ENCODE measurements at regions not wholly inside any gene's neighbourhood (a gene's known extent, or its start where the extent isn't known, plus 50 kb on each side); places are given as distances from the start of the nearest gene placed in this dataset.

DNA sequence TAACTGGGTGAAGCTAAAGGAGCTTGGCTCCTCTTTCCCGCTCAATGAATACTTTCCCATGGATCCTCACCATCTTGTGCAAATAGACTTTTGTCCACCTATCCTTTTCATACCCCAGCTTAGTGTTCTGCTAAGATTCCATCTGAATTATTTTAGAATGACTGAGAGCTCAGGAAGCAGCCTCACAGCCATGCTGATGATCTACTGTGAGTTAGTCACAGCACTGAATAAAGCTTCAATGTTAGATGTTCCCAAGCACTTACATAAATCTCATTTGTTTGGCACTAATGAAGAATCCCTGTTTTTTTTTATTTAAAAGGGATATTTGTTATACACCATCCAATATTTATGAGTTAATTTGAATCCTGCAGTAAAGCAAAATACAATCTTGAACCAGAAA lies 317.6 kb upstream of the TRPC7 start:
- no peak for DNase-seq

DNA sequence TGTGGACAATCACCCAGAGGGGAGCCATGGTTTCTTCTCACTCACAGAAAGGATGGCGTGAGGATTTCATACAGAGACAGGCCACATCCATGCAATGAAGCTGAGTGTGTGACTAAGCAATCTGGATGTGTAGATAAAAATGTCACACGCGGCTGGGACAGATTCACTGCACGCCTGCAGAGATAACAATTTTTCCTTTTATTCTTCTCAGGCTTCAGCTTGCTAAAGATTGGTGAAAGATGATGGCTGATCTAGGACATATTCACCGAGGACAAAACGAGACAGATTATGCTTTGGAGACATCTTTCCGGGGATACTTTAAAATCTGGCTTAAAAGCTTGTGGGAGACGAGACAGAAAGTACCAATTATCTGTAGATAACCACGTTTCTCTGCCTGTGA lies 313.9 kb upstream of the TRPC7 start:
- no peak for DNase-seq

DNA sequence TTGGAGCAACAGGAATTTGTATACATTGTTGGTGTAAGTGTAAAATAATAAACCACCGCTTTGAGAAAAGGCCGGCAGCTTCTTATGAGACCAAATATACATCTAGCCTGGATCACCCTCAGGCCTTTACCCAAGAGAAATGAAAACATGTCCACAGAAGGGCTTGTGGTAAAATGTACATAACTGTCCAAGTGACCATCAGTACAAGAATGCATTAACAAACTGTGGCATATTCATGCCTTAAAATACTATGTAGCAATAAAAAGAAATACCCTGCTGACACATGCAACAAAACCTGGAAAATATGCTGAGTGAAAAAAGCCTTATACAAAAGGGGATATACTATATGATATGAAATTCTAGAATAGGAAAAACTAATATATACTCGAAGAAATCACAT lies 311.9 kb upstream of the TRPC7 start:
- no peak for DNase-seq

DNA sequence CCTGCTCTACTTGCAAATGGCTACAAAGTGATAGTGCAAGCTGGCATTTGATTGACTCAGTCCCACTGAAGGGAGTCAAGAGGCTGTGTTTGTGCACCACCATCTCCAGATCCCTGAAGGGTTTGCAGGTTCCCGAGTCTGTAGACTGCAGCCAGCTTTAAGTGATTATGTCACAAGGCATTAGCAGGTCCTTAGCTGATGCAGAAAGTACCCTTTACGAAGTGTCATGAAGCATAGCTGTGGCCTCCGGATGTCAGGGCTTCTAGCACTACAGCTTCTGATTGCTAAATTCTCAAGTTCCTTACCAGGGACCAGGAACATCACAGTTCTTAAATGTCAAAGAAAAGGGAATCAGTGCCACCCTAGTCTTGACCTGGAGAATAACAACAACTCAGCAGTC lies 311.3 kb upstream of the TRPC7 start:
- DNase-seq, result no peak

DNA sequence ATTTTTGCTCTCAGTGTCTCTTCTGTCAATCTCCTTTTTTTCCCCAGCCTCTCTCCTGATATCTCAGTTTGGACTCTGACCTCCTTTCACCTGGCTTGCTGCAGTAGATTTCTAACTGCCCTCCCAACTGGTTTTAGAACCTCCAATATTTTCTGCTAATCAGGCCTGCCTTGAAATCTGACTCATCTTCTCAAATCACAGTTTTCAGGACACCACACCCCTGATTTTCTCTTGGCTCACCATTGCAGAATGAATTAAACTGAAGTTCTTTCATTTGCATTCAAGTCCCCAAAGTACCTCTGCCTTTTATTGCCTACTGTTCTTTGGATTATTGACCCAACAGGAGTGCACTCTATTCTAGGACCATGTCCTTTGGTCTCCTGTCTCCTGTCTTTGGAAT lies 310.4 kb upstream of the TRPC7 start:
- DNase-seq, result no peak

DNA sequence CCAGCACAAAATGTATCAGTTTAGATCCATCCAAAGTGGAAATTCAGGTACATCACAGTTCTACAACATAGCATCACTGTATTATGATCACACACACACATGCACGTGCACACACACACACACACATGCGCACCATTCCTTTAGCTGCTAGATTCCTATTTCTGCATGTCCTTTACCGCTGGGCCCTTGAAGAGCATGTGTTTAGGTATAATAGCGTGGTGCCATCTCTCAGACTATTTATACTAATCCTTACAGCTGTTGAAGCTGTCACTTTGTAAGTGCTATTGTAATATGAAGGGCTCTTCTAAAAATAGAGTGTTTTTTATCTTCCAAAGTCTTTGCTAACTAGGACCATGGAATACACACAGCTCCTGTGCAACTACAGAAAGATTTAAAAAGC lies 308.8 kb upstream of the TRPC7 start:
- DNase-seq, result no peak

DNA sequence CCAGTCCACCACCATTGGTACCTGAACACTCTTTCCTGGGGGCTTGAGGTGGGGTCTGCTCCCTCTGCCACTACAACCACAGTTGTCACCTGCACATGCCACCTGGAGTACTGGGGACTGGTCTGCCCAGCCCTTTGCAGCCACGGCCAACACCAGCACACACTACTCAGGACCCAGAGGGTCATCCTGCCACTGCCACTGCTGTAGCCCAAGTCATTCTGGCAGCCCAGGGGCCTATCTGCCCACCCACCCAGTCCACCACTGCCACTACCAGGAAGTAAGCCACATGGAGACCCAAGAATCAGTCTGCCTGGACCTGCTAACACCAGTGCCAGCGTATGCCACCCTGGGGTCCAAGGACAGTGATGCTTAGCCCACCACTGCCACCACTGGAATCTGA lies 302.4 kb upstream of the TRPC7 start:
- no peak for DNase-seq

DNA sequence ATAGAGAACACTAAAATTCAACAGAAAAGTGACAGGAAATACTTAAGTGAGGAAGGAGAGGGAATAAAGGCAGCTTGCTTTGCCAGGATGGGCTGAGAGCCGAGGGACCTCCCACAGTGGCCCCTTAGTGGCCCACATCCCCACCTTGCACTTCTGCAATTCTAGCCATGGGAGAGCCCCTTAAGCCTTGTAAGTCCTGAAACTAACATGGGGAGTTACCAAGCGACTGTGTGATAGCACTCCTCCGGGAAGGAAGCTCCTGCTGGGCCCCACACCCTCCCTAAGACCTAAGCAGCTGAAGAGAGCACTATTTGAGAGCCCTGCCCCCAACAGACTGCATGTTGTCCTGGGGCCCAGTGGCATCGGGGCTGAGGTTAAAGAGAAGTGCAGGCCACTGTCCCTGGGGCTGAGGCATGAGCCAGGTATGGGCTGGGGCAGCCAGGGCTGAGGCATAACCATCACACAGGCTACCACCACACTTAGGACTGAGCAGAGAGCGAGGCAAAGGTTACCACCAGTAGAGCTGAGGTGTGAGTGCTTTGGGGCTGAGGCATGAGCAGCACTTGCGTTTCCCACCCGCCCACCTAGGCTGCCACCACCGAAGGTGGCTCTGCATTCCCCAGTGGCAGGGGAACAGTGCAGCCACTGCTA lies 301.8 kb upstream of the TRPC7 start:
- no peak for DNase-seq

DNA sequence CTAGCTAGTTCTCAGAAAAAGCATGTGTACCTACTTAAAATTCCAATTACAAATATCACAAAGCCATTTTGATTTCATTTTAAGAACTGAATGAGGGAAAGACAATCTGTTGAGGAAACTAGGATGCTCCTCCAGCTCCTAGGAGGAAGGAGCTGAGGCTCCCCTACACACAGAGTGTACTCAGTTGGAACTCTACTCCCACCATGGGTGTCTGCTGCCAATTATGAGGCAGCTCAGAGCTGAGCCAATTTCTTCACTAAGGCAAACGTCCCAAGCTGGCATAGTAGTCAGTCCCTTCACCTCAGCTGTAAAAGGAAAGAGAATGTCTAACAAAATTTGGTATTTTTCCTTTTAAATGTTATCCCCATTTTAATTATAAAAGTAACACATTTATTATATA lies 300.0 kb upstream of the TRPC7 start:
- no peak for DNase-seq

DNA sequence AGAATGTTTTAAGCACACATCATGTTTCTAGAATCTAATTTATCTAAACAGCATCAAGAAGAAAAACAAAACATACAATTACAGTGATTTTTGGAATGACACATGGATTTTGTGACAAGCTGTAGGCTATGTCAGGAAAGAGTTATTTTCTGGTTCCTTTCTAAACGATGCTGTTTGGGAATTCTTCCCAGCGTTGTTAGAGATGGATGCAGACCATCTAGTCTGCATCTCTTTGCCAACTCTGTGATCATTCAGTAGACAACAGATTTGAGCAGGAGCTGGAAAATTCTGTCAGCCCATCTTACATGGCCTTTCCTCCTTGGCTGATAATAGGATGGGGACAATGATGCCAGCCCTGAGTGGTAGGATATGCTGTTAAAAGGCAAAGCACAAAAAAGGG lies 295.7 kb upstream of the TRPC7 start:
- DNase-seq, result no peak

DNA sequence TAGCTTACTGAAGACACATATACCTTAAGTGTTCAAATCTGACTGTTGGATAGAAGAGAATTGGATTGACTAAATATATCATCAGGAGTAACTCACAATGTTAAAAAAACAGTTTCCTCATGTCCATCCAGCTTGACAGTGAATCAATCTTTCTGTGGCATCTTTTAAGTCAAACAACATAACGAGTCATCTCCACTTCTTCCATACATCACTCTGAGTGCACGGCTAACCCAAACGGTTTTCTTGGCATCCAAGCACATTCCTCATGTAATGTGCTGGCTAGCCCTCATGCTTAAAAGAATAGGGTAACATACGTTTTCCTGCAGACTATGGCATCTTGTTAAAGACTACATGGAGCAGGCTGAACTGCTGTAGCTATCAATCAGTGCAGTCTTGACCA lies 291.5 kb upstream of the TRPC7 start:
- DNase-seq, result no peak

DNA sequence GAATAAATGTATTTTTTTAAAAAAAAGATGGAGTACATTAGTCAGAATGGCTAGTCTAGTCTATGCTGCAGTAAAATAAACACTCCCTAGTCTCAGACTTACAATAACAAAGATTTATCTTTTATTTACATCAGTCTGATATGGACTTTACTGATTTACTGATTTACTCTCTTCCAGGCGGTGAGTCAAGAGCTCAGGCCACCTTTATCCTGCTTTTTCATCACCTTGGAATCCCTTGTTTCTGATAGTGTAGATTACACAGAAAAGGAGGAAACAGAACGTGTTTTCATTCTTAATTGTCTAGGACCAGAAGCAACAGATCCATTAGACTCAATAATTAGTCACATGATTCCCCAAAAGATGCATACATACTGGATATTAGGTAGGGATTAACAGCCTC lies 290.1 kb upstream of the TRPC7 start:
- DNase-seq, result no peak

DNA sequence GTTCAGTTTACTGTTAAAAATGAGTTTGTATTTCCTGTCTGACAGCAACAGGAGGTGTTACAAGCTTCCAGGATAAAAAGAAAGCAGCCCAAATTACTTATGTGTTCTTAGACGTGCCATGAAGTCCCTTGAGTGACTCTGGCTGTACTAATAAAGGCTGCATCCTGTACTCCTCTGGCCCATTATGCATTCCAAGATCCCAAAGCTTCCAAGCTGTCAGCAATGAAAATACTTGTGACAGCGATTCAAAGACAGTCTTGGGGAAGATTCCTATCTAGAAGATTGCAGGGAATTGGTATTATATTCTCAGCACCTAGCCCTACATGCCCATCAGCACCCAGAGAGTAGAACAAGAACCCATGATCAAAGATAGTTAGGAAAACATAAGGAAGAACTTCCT lies 281.6 kb upstream of the TRPC7 start:
- DNase-seq, result no peak

DNA sequence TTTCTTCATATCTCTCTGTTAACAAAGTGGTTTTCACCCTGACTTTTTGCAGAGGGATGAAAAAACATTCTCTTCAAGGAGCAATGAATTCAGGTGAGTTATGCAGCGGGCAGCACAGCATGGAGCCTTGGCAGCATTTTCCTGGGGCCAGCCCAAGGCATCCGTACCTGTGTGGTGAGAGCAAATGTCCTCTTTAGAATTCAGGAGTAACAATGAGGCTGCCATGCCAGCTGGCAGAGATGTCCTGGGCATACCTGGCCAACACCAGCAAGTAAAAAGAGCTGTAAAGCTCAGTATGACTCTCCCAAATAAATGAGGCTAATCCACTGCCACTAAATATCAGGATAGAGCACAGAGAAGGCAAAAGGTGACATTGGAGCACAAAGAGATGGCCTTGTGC lies 277.6 kb upstream of the TRPC7 start:
- DNase-seq, result no peak

DNA sequence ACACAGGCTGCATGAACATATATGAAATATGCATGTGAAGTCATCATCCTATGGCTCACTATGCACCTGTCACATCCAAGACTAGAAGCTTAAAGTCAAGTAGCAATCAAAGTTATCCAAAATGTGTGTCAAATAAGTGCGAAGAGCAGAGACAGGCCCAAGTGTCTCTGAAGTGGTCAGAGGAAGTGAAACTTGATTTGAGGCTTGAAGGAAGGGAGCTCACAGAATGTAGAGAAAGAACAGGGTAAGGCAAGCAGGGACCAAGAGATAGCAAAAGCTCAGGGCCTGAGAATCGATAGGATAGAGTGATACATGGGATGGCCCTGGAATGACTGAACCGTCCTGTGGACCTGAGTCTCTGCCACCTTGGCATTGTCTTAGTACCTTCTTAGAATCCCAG lies 274.3 kb upstream of the TRPC7 start:
- DNase-seq, result no peak

DNA sequence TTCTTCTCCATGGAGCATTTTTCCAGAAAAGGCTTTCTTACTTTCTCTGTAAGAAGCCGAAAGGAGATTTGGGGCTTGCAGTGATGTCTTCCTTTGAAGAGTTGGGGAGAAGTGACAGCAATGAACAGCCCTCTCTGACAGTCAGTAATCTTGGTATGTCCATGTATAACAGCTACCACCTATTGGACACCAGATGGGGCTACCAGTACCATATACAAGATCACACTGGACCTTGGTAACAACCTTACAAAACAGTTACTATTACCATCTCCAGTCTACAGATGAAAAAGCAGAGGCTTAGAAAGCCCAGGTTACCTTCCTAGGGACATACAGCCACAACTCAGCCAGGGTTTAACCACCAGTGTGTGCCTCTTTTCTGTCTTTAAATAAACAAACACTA lies 272.7 kb upstream of the TRPC7 start:
- no peak for DNase-seq

DNA sequence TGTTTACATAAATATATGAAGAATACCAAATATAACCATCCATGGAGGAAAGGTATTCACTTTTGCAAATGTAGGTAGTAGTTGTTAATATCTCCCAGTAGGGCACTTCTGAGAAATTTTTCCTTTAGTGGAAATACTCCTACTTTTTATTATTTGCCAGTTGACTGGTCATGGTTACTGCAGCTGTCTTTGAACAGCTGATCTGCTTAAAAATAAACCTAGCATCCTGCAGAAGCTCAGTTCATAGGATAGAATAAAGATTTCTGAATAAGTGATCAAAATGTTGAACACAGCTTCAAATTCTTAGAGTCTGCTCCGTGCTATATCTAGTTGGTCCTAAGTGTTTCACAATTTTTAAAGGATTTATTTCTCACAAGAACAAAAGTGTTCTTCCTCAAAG lies 270.7 kb upstream of the TRPC7 start:
- DNase-seq, result no peak

DNA sequence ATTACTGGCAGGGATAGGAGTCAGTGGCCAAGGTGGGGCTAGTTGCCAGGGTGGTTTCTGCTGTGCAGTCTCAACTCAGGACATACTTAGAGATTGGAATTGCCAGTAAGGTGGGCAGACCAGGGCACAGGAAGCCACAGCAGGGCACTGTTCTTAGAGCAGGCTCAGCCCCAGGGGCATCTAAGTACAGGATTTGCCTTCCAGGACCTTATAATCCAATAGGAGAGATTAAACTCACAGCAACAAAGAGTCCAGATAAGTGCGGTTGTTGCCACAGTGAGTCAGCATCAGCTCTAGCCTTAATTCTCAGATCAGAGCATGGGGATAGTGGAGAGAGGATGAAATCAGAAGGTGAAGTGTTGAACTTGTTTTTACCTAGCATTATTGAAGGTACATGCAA lies 265.8 kb upstream of the TRPC7 start:
- DNase-seq, result no peak

DNA sequence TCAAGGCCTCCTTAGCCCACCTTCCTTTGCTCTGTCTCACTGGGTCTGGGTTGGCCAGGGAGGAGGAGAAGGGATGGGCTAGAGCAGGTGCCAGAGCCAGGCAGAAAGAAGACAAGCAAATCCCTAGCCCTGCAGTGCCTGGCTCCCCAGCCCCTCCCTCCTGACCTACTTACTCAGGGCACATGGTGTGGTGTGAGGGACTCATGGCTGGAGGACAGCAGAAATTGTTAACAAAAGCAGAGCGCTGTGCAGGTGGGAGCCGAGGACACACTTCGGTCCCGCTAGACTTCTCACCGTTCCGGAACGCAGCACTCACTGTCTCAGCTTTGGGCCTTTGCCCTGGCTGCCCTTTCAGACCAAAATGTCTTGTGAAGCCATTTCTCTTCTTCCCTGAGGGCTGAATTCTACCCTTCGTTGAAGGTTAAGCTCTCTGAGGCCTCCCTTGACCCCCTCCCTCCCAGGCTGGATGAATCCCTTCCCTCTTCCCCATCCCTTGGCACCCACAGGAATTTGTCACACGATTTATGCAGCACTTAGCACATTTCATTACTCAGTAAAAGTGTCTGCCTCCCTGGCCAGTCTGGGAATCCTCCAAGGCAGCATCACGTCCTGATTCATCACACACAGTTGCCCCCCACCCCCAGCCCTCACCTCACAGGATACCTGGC lies 263.9 kb upstream of the TRPC7 start:
- no peak for DNase-seq

DNA sequence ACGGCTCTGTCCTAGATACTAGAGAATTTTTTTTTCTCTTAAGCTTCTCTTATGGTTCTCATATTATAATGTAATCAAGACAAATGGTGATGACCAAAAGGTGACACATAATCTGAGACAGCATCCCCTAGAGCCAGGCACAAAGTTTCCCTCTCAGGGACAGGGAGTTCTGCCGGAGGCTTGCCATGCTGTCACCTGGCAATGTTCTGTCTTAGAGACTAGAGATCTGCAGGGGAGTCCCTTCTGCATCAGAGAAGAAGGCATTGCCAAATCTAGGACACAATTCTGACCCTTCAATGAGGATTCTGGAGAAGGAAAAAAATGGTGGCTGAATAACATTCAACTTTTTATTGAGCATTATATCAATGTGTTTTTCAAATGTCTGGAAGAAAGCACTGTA lies 261.2 kb upstream of the TRPC7 start:
- DNase-seq, result no peak

DNA sequence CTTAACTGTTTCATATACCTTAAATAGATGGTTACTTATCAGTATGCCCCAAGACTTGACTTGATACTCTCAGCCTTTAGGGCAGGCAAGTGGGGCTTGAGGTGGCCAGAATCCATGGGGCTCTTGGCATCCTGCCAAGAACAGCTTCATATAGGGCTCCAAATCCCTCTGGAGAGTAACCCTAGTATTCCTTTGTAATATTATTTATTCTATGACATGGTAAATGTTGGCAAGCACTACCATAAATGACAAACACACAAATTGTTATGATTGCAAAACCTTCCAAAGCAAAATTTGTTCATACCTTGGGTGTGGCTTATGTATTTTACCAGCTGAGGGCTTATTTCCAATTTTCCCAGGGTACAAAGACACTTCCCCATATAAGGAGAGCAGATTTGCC lies 257.4 kb upstream of the TRPC7 start:
- DNase-seq, result no peak

DNA sequence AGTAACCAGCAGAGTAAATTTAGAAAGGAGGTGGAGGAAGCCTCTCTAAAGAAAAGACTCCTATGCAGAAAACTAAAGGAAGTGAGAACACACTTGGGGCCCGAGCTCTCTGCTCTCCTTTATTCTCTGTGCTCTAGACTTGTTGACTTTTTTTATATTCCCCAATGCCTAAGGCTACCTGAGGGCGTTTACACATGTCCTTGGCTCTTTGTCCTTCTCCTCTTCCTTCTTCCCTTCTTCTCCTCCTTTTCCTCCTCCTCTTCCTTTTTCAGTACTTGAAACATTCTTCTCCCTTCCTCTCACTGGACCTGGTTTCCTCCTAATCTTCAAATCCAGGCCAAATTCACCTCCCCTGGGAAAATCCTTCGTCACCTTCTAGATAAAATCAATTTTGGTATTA lies 256.4 kb upstream of the TRPC7 start:
- no peak for DNase-seq

DNA sequence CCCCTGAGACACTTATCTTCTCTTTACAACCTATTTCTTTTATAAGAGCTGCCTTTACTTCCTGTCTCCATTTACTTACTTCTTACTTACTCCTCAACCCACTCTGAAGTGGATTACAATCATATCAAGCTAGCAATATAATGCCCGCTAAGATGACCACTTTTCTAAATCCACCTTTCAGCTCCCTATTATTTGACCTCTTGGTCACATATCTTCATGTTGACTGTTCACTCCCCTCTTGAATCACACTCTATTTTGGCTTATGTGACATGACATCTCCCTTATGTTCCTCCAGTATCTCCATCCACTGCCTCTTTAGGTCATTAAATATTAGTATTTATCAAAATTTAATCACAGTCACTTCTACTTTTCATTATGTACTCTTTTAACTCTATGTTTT lies 255.3 kb upstream of the TRPC7 start:
- no peak for DNase-seq

DNA sequence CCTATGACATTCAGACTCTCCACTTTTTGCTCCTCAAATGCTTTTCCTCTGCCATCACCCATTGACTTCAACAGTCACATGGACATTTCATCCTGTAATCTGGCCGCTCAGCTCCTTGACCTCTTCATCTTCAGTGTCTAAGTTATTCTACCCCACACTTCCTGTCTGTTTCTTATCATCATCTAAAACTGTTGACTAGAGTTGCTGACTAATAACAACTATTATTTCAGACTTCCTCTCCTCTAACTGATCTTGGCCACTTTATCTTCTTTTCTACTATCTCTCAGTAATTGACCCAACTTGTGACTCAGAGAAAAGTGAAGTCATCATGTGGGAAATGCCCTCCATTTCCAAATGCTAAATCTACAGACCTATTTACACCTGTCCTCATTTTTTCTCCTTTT lies 254.7 kb upstream of the TRPC7 start:
- DNase-seq, result no peak

DNA sequence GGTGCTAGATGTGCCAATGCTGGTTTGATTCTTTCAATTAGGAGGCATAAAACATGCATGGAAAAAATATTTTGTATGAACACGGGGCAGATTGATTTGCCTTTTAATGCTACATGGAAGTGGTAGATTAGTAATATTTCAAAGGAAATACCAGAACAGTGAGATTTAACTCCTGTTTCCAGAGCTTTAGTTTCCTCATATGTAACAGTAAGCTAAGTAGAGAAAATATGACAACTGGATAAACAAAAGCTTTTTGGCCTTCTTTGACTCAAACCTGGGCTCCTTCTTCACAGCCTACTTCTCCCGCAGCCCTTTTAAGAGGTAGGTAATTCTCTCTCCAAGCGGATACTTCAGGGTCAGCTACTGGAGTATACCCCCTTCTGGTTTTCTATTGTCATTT lies 254.2 kb upstream of the TRPC7 start:
- no peak for DNase-seq

Measured in NCI-H1694 treated with DMSO at 0.1 percent for 48 hours (cell line).